HG03039 (cell line): ENCODE measurements at regions not wholly inside any gene's neighbourhood (a gene's known extent, or its start where the extent isn't known, plus 50 kb on each side); places are given as distances from the start of the nearest gene placed in this dataset.

Experiments
- ATAC-seq: cut with Tn5 transposase; IDR thresholded peaks from one replicate; pipeline ENCODE4 v1.9.1; 2021; ENCODE audit warnings: mild to moderate bottlenecking, moderate library complexity; ENCODE audit not compliant: unreplicated experiment

DNA sequence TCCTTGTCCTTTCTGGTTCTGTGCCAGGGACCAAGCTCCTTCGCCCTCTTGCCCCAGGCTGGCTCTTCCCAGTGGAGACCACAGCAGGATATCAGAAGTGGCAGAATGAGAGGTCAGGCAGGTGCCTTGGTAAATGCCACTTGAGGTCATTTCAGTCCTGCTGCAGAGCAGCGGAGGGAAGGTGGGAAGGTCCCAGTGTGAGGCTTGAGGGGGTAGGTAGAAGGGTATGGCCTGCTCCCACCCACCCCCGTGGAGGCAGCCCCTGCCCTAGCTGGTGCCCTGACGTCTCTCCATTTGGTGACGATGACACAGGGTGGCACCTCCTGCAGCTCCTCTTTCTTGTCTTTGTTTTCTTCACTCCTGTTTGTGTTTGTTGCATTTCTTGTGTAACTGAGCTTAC is 538.8 kb downstream of the TCERG1L start:
- no peak for ATAC-seq

DNA sequence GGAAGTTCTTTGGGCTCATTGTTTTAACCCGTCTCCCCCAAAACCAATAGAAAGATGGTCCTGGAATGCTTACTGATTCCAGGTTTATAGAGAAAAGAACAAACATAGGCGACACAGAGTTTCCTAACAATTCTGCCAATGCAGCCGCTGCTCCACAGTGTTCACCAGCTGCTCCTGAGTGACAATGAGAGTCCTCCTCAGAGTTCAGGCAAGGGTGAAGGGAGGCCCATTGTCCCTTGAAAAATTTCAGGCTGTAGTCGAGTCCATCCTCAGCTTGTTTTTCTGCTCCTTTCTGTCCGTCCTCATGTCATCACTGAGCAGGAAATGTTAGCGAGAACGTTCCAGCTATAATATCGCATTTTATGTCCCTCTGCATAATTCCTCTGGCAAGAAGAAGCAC is 537.6 kb downstream of the TCERG1L start:
- ATAC-seq, result no peak

DNA sequence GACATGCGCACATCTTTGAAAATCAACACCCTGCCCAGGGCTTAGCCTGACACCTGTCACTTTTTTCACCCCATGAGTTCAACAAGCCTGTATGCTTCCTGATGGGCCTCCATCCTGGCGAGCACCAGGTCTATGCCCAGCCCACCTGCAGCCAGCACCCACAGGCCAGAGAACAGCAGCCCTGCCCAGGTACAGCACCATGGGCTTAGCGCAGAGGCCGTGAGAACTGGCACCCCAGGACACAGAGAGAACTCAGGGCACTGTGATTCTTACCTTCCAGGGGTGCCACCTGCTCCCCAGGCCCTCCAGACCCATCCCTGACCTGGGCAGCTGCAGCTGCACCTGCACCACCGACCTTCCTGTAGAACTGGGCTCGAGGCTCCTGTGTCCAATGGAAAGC is 536.6 kb downstream of the TCERG1L start:
- ATAC-seq, result no peak

DNA sequence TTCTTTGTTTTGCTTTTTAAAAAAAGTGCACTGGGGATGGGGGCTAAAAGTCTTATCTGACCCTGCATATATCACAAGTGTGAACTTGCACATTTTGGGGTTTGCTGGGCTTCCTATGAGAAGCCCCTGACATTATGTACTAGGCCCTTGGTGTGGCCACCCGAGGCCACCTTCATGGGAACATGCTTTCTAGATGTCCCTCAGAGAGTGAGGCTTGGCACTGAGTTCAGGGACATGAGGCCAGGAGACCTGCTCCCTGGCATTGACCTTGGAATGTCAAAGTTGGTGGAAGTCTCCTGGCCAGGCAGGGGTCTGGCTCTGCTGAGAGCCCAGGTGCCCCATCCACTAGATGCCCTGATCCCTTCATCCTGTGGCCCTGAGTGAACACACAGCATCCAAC is 536.2 kb downstream of the TCERG1L start:
- ATAC-seq, result no peak

DNA sequence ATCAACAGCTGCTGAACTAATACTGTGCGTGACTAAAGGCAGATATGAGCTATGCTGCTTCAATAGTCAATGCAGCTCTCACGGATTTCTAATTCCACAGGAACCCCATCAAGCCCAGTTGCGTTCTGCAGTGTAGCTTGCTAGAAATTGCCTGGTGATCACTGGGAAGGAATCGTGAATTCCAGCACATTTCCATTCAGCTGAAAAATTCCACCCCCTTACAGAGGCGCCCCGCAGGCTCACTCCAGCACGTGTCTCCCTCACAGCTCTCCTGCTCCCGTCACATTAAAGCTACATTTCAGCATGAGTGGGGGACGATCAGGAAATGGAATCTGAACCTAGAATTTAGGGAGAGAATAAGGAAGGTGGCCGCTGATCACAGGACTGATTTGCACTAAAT is 534.8 kb downstream of the TCERG1L start:
- no peak for ATAC-seq

DNA sequence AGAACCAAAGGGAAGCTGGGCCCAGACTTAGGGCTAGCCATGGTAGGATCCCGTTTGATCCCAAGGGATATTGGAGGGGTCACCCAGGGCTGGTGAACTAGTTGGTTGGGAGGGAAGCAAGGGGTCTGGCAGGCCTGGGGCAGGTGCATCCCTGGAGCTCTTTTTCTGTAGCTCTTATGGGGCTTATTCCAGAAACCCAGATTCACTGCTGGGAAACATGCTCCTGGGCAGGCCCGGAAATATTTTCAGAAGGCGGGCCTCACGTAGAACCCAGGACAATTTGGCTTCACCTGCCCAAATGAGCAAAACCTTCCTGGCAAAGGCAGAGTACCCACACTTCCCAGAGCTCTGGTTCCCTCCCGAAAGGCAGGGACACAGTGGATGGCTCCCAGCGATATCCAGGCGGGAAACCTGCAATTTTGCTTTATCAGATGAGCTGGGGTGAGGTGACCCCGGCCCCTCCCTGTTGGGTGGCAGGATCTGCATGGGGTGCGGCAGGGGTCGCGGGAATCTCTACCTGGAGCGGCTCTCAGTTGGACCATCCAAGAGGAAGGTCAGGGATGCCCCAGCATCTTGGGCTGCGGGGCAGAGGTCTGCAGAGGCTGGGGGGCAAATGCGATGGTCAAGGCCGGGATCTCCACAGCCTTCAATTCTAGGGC is 533.9 kb downstream of the TCERG1L start:
- ATAC-seq, result no peak

DNA sequence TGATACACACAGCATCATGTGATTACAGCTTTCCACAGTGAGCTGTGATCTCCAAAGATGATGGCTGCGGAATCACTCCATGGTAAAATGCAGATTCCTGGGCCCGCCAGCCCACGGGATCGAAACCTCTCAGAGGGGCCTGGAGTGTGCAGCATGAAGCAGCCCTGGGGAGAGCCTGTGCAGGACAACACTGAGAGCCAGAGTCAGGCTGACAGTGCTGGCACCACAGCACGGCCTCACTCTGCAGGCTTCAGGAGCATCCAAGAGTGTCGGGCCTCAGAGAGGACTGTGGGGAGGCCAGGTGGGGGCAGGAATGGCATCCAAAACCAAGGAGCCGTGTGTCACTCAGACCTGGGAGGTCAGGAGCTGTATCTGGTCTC is 533.4 kb downstream of the TCERG1L start:
- no peak for ATAC-seq

DNA sequence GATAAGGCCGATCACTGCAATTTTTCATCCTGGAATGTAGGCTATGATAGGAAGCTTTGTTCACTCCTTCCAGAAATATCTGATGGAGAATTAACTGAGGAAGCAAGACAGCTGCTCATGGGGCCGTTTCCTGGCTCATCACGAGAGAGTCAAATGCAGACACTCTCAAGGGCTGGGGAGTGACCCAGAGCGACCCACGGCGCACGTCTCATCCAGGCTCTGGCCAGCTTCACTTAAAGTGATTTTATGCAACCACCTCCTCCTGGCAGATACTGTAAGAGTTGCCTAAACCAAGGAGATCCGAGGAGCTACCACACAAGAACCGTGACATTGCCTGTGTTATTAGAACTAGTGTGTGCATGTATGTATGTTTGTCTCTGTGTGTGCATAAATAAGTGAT is 530.8 kb downstream of the TCERG1L start:
- ATAC-seq, result no peak

DNA sequence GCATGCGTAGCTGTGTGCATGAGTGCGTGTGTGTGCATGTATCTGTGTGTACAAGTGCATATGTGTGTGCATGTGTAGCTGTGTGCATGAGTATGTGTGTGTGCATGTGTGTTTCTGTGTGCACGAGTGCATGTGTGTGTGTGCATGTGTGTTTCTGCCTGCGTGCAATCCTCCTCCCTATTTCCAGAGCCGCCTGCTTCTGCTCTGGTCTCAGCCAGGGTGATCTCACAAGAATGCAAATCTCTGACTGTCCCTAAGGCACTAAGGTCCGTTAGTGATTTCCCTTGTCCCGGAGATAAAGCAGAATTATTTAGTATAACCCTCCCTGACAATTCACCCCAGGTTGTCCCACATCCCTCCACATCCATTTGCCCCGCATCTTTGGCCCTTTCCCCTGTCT is 530.3 kb downstream of the TCERG1L start:
- no peak for ATAC-seq

DNA sequence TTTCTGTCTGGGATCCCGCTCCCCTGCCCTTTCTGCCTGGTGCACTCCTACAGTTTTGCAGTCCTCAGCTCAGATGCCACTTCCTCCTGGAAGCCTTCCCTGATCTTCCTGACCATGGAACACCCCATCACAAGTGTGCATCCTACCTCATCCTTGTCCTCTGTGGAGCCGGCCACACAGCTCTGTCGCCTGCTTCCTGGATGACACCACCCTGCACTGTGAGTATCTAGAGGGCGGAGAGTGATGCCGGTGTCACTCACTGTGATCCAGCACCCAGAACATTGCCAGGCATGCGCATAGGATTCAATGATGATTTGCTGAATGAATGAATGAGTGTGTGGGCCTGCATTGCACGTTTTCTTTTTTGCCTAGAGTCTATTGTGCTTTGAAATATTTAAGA is 529.9 kb downstream of the TCERG1L start:
- no peak for ATAC-seq

DNA sequence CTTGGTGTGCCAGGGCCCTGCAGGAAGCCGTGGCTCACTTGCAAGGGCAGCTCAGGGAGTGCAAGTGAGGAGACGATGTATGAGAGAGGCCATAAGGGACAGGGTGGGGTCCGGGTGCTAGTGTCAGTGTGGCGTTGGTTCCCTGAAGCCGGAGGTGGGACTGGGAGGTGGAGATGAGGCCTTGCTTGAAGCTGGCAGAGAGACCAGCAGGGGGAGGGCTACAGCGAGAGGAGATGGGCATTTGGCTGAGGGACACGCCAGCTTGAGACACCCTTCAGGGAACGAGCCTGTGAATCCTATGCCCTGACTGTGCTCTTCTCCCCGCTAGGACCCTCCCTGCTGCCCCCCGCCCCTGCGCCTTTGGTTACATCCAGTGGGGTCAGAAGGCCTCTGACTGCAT is 529.1 kb downstream of the TCERG1L start:
- ATAC-seq, result no peak

DNA sequence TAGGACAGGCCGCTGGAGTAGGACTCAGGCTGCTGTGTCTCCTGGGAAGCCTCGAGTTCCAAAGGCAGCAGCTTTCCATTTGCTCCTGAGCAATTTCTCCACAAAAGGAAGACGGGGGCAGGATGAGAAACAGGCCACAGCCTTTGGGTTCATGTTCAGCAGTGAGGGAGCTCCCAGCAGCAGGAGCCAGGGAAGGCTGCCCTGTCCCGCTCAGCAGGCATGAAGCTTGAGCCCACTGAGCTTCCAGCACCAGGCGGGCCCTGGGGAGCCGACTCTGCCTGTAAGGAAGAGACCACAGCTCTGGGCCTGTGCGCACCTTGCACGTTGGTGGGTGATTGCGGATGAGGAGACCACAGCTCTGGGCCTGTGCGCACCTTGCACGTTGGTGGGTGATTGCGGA is 527.2 kb downstream of the TCERG1L start:
- no peak for ATAC-seq

DNA sequence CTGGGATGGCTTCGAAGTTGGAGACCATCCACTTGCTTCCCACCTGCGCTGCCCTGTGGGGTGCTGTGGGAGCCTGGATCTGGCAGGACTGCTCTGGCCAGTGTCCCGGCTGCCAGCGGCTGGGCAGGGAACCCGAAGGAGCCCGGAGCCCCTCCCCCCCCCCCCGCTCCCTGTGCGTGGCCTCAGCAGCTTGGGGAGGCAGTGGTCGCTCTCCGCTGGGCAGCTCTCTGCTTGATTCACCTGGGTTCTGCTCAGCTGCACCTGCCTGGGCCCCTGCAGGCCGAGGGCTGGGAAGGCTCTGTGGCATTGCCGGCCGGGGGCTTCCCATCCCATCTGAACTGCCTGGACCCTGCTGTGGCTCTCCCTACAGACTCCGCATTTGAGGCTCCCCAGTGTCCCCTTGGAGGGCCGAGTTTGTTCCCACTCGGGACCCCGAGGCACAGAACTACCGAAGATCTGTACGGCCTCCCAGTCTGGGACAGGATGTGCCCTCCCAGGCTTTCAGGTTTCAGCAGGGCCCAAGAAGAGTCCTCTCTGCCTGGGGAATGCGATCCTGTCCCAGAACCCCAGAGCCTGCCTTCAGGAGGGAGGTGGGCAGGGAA is 525.1 kb downstream of the TCERG1L start:
- ATAC-seq, result no peak

DNA sequence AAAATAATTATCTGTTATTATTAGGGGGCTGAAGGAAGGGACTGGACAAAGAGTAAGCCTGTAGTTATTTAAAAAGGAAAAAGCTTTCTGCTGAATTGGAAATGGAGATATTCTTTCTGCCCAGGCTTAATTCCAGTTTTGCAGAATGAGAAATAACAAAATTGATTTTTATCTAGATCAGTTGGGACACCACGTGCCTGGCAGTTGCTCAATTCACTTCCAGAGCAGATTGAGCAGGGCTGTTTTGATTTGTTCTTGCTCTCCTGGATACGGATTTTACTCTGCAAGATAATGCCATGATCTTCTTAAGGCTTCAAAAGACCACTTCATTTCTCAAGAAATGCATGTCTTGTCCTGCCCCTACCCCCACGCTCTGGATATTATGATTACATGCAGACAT is 524.3 kb downstream of the TCERG1L start:
- ATAC-seq, result no peak

DNA sequence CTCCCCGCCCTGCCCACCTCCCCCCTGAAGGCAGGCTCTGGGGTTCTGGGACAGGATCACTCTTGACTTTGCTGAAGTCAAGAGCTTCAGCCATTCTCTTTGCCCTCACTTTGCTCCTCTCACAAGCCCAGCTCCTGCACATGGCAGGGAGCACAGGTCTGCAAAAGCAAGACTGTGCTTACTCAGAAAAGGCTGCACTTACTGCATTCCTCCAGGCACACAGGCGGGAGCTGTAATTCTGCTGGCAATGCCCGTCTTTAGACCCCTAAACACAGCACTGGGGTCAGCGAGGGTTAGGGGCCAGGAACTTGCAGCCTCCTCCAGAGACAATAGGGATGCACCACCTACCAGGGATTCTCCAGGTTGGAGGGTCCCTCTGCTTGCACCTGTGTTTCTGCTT is 523.7 kb downstream of the TCERG1L start:
- ATAC-seq, result no peak

DNA sequence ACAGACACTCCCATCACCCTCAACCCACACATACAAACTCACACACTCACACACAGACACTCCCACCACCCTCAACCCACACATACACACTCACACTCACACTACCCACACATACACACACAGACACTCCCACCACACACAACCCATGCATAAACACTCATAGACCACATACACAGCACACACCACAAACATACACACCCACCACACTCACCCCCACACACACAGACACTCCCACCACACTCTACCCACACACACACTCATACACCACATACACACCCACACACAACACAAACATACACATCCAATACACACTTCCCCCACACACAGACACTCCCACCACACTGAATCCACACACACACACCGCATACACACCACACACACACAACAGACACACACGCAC is 521.2 kb downstream of the TCERG1L start:
- no peak for ATAC-seq

DNA sequence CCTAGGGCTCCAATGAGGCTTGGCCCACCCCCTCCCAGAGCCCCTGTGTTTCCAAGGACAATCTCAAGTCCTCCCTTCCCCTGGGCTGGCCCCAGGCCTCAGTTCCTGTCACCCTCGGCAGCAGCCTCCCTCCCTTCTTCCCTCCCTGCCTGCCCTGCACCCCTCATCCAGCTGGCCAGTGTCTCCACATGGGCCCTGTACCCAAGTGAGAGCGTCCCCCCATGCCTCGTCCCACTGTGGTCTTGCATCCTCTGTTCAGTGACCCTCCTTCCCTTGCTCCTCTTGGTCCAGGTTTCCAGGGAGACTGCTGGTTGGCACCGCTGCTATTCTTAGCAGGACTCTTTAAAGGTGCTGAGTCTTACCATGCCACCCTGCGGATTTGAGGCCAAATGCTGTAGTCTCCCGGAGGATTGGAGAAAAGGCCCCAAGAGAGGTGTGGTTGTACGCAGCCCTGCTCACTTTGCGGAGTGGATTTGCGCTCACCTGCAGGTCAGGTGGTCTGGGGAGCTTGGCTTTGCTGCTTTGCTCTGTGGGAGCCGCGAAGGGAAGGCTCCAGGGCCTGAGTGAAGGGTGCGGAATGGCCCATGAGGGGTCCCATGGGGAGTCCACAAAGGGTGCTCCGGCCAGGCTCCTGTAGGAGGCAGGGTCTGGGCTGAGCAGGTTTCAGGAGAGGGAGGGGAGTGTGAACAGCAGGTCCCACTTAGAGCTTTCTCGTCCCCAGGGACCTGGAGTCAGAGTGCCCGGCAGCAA is 519.2 kb downstream of the TCERG1L start:
- no peak for ATAC-seq

DNA sequence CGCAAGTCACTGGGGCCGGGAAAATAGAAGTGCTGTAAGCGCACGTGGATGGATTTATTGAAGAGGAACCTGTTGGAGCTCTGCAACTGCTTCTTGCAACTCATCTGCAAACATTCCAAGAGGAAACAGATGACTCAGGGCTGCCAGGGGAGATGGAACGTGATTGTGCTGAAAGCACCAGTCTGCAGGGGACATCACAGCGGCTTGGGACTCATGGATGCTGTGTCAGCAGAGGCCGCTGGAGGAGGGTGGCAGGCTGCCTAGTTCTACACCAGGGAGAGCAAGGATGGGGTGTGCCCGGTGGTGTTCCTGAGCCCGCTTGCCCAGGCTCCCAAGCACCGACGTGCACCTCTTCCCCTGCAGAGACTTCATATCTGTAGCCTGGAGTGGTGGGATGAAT is 515.7 kb downstream of the TCERG1L start:
- no peak for ATAC-seq

DNA sequence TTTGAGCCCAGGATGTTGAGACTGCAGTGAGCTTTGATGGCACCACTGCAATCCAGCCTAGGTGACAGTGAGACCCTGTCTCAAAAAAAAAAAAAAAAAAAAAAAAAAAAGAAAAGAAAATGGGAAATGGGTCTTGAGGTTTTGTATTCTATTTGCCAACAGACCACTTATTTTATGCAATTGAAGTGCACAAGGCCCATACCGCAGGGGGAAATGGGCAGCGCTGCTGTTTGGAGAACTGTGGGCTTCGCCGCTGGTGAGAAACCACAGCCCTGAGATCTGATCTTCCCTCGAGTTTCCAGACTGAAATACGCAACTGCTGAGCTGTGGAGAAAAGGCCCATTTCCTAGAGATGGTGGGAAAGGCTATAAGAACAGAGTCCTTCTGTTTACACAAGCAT is 512.0 kb downstream of the TCERG1L start:
- no peak for ATAC-seq

DNA sequence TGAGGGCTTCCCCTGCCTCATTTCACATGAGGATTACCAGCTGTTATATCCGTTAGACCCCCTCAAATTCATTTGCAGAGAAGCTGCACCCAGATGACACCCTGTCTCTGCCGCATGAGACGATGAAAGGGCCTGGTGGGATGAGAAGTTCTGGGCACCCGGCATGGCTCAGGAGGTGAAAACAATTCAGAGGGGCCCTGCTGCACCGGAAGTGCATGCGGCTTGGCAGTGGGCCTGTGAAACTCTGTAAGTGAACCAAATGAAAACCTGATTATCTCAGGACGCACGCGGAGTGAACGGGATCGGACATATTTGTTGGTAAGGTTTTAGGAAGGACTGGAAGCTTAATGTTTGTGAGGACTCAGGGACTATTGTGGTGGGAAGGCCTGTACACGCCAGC is 511.2 kb downstream of the TCERG1L start:
- no peak for ATAC-seq

DNA sequence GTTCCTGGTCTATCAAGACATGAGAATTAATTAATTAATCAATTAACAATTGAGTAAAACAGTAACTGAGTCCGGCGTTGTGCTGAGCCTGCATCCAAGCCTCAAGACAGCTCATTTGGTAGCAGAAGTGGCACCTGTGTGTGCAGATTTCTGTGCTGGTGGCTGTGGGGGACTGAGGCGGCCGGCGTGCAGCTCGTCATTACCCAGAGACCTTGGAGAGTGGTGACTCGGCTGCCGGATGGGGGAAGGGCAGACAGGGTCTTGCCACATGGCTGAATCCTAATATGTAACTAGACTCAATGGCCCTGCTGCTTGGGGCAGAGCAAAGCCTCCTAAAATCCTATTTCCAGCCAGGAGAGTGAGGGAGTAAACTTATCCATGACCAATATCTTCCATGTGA is 510.2 kb downstream of the TCERG1L start:
- no peak for ATAC-seq

DNA sequence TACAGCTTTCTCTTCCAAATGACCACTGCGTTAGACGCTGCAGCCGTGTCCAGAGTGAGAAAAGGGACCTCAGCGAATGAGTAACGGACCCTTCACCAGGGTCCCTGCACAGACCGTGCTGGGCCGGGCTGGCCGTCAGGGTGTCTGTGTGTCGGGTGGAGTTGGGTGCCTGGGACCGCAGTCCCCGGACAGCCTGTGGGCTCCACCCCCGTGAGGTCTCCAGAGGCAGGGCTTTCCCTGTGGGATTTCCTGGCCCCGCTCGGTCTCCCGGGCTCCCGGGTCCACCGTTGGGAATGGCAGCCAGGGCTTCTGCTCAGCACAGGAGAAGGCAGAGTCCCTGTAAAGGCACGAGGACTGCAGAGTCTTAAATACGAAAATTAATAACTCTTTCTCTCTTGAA is 509.7 kb downstream of the TCERG1L start:
- no peak for ATAC-seq

DNA sequence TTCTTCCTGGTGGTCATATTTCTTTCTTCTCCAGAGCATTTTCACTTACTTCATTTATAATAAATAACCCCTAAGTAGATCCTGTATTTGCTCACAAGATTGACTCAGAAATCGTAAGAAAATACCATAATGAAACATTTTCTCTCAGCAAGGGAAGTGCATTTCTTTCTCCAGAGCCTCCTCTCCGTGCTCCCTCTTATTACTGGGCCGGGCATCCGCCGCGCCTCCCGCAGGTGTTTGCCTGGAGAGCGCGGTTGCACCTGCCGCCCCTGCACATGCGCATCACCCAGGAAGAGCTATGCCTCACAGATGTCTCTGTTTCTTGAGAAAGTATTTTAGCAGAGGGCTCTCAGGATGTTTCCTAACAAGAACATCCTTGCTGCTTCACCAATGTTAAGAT is 509.2 kb downstream of the TCERG1L start:
- no peak for ATAC-seq
